ENCODE measurements at regions not wholly inside any gene's neighbourhood (a gene's known extent, or its start where the extent isn't known, plus 50 kb on each side); places are given as distances from the start of the nearest gene placed in this dataset.
A peak's percentile ranks its signal among the peaks of the same experiment; 100 is the strongest.
"Not testable (repeated sequence)": the region's sequence is repeated elsewhere in the genome, so short reads cannot be mapped to it uniquely, and the experiment has no call there.

- no peak for DNase-seq (ENCODE audit: low spot score)
These were observed 147.4 kb upstream of the BEND6 start for GRCh38 chr6:56807326-56807988.

GRCh38 chr6:56806368-56806767 is 148.5 kb upstream of the BEND6 start:
- no peak for DNase-seq (ENCODE audit: low spot score)

- no peak for DNase-seq (ENCODE audit: low spot score)
These were observed 149.9 kb upstream of the BEND6 start for GRCh38 chr6:56804996-56805395.

- DNase-seq (ENCODE audit: low spot score), result no peak
These were observed 151.3 kb upstream of the BEND6 start for GRCh38 chr6:56803594-56803993.

GRCh38 chr6:56802584-56802983 is 152.3 kb upstream of the BEND6 start:
- DNase-seq (ENCODE audit: low spot score), result peak; percentile 78

GRCh38 chr6:56799989-56800388 is 154.9 kb upstream of the BEND6 start:
- DNase-seq (ENCODE audit: low spot score), result no peak

GRCh38 chr6:56798163-56798562 is 155.5 kb upstream of the DST start:
- no peak for DNase-seq (ENCODE audit: low spot score)

- DNase-seq (ENCODE audit: low spot score), result no peak
These were observed 153.5 kb upstream of the DST start for GRCh38 chr6:56796196-56796532.

- no peak for DNase-seq (ENCODE audit: low spot score)
These were observed 152.9 kb upstream of the DST start for GRCh38 chr6:56795466-56796195.

GRCh38 chr6:56794421-56794820 is 151.7 kb upstream of the DST start:
- no peak for DNase-seq (ENCODE audit: low spot score)

- no peak for DNase-seq (ENCODE audit: low spot score)
These were observed 151.2 kb upstream of the DST start for GRCh38 chr6:56793938-56794337.

GRCh38 chr6:56790414-56790813 is 147.7 kb upstream of the DST start:
- no peak for DNase-seq (ENCODE audit: low spot score)

- DNase-seq (ENCODE audit: low spot score), result no peak
These were observed 147.2 kb upstream of the DST start for GRCh38 chr6:56789879-56790278.

- no peak for DNase-seq (ENCODE audit: low spot score)
These were observed 146.7 kb upstream of the DST start for GRCh38 chr6:56789342-56789741.

GRCh38 chr6:56787209-56787608 is 144.5 kb upstream of the DST start:
- no peak for DNase-seq (ENCODE audit: low spot score)

GRCh38 chr6:56786256-56786655 is 143.6 kb upstream of the DST start:
- no peak for DNase-seq (ENCODE audit: low spot score)

- DNase-seq (ENCODE audit: low spot score), result not testable (repeated sequence)
These were observed 142.8 kb upstream of the DST start for GRCh38 chr6:56785536-56785935.

GRCh38 chr6:56780109-56780508 is 137.4 kb upstream of the DST start:
- not testable (repeated sequence) for DNase-seq (ENCODE audit: low spot score)

- not testable (repeated sequence) for DNase-seq (ENCODE audit: low spot score)
These were observed 135.8 kb upstream of the DST start for GRCh38 chr6:56778503-56778902.

GRCh38 chr6:56775498-56776166 is 132.9 kb upstream of the DST start:
- no peak for DNase-seq (ENCODE audit: low spot score)

- no peak for DNase-seq (ENCODE audit: low spot score)
These were observed 130.1 kb upstream of the DST start for GRCh38 chr6:56772737-56773184.

GRCh38 chr6:56771929-56772607 is 129.4 kb upstream of the DST start:
- no peak for DNase-seq (ENCODE audit: low spot score)
